ENCODE measurements at regions not wholly inside any gene's neighbourhood (a gene's known extent, or its start where the extent isn't known, plus 50 kb on each side); places are given as distances from the start of the nearest gene placed in this dataset.

- CTCF ChIA-PET: no interaction called here
- no peaks in the 10 kb centered on the region for H3K27me3 Mint-ChIP-seq
These were observed 61.7 kb upstream of the PPP2R2B start for GRCh38 chr5:146940295-146940694.

GRCh38 chr5:146944019-146944418 is 65.5 kb upstream of the PPP2R2B start:
- POLR2A ChIA-PET: no interaction called here
- CTCF ChIA-PET: interaction anchor here (0.6 kb wide), 1 partner anchor 837 kb away, joined by 4 read pairs; no protein-coding TSS in a partner anchor
- no peak overlapping the region for H3K27ac Mint-ChIP-seq
- peaks cover 6% of the 10 kb centered on the region for H3K4me1 Mint-ChIP-seq
- H3K36me3 Mint-ChIP-seq (ENCODE audit: low read depth): no peaks in the 10 kb centered on the region
- DNase-seq: no peak
- H3K27me3 Mint-ChIP-seq: peaks cover 3% of the 10 kb centered on the region
- no peaks in the 10 kb centered on the region for H3K9me3 Mint-ChIP-seq
- H3K4me3 Mint-ChIP-seq: no peak overlapping the region

More at GRCh38 chr5:146940295-146940694, 61.7 kb upstream of the PPP2R2B start:
- Mint-ChIP-seq H3K9me3 (no peaks in the 10 kb centered on the region), H3K4me1 (no peaks in the 10 kb centered on the region), H3K4me3 (no peak overlapping the region), H3K36me3 (ENCODE audit: low read depth) (no peaks in the 10 kb centered on the region), H3K27ac (no peak overlapping the region)
- POLR2A ChIA-PET: no interaction called here
- no peak for DNase-seq

- H3K4me3 Mint-ChIP-seq: no peak overlapping the region
- no peaks in the 10 kb centered on the region for H3K9me3 Mint-ChIP-seq
- peaks cover 3% of the 10 kb centered on the region for H3K27me3 Mint-ChIP-seq
- ChIA-PET CTCF (no interaction called here), POLR2A (no interaction called here)
- H3K27ac Mint-ChIP-seq: no peak overlapping the region
- DNase-seq: no peak
- H3K4me1 Mint-ChIP-seq: peaks cover 6% of the 10 kb centered on the region
- H3K36me3 Mint-ChIP-seq (ENCODE audit: low read depth): no peaks in the 10 kb centered on the region
These were observed 66.4 kb upstream of the PPP2R2B start for GRCh38 chr5:146944764-146945616.

- Mint-ChIP-seq H3K36me3 (ENCODE audit: low read depth) (no peaks in the 10 kb centered on the region), H3K4me1 (peaks cover 6% of the 10 kb centered on the region), H3K9me3 (no peaks in the 10 kb centered on the region), H3K27me3 (peaks cover 3% of the 10 kb centered on the region), H3K27ac (no peak overlapping the region), H3K4me3 (no peak overlapping the region)
- ChIA-PET POLR2A (no interaction called here), CTCF (no interaction called here)
- DNase-seq: no peak
These were observed 67.1 kb upstream of the PPP2R2B start for GRCh38 chr5:146945617-146946084.

GRCh38 chr5:146947181-146947941 is 68.8 kb upstream of the PPP2R2B start:
- POLR2A ChIA-PET: no interaction called here
- Mint-ChIP-seq H3K36me3 (ENCODE audit: low read depth) (no peaks in the 10 kb centered on the region), H3K4me3 (no peak overlapping the region), H3K27ac (no peak overlapping the region), H3K9me3 (no peaks in the 10 kb centered on the region), H3K4me1 (peaks cover 6% of the 10 kb centered on the region), H3K27me3 (peaks cover 3% of the 10 kb centered on the region)
- DNase-seq: peak; percentile 17
- CTCF ChIA-PET: no interaction called here

GRCh38 chr5:146948666-146949065 is 70.1 kb upstream of the PPP2R2B start:
- H3K27ac Mint-ChIP-seq: no peak overlapping the region
- no peaks in the 10 kb centered on the region for H3K36me3 Mint-ChIP-seq (ENCODE audit: low read depth)
- no peaks in the 10 kb centered on the region for H3K9me3 Mint-ChIP-seq
- no peak for DNase-seq
- peaks cover 3% of the 10 kb centered on the region for H3K27me3 Mint-ChIP-seq
- H3K4me1 Mint-ChIP-seq: peaks cover 6% of the 10 kb centered on the region
- ChIA-PET POLR2A (no interaction called here), CTCF (interaction anchor here (1.2 kb wide), 1 partner anchor 18 kb away, joined by 4 read pairs; no protein-coding TSS in a partner anchor)
- H3K4me3 Mint-ChIP-seq: no peak overlapping the region

GRCh38 chr5:146952168-146952567 is 73.6 kb upstream of the PPP2R2B start:
- CTCF ChIA-PET: interaction anchor here (1.0 kb wide), 1 partner anchor 156 kb away, joined by 3 read pairs; no protein-coding TSS in a partner anchor

GRCh38 chr5:146956217-146956616 is 77.7 kb upstream of the PPP2R2B start:
- no peaks in the 10 kb centered on the region for H3K9me3 Mint-ChIP-seq
- CTCF ChIA-PET: no interaction called here
- H3K27ac Mint-ChIP-seq: no peak overlapping the region
- DNase-seq: no peak
- H3K4me1 Mint-ChIP-seq: no peaks in the 10 kb centered on the region
- no peaks in the 10 kb centered on the region for H3K36me3 Mint-ChIP-seq (ENCODE audit: low read depth)
- H3K4me3 Mint-ChIP-seq: no peak overlapping the region
- POLR2A ChIA-PET: no interaction called here
- peaks cover 6% of the 10 kb centered on the region for H3K27me3 Mint-ChIP-seq

More at GRCh38 chr5:146952168-146952567, 73.6 kb upstream of the PPP2R2B start:
- POLR2A ChIA-PET: no interaction called here
- Mint-ChIP-seq H3K4me3 (no peak overlapping the region), H3K4me1 (peaks cover 6% of the 10 kb centered on the region), H3K27me3 (peaks cover 6% of the 10 kb centered on the region), H3K27ac (no peak overlapping the region), H3K9me3 (no peaks in the 10 kb centered on the region), H3K36me3 (ENCODE audit: low read depth) (no peaks in the 10 kb centered on the region)
- DNase-seq: no peak

GRCh38 chr5:146959360-146959759 is 80.8 kb upstream of the PPP2R2B start:
- no peaks in the 10 kb centered on the region for H3K9me3 Mint-ChIP-seq

GRCh38 chr5:146962801-146963355 is 84.3 kb upstream of the PPP2R2B start:
- H3K4me1 Mint-ChIP-seq: no peaks in the 10 kb centered on the region
- no peaks in the 10 kb centered on the region for H3K36me3 Mint-ChIP-seq (ENCODE audit: low read depth)
- H3K27ac Mint-ChIP-seq: no peak overlapping the region
- no peak for DNase-seq
- no peaks in the 10 kb centered on the region for H3K9me3 Mint-ChIP-seq
- POLR2A ChIA-PET: no interaction called here
- CTCF ChIA-PET: interaction anchor here (0.7 to 1.1 kb wide), 2 partner anchors 30 to 363 kb away, joined by 3 to 5 read pairs; no protein-coding TSS in a partner anchor
- peaks cover 3% of the 10 kb centered on the region for H3K27me3 Mint-ChIP-seq
- no peak overlapping the region for H3K4me3 Mint-ChIP-seq

More at GRCh38 chr5:146959360-146959759, 80.8 kb upstream of the PPP2R2B start:
- Mint-ChIP-seq H3K36me3 (ENCODE audit: low read depth) (no peaks in the 10 kb centered on the region), H3K4me3 (no peak overlapping the region), H3K4me1 (no peaks in the 10 kb centered on the region), H3K27ac (no peak overlapping the region), H3K27me3 (peaks cover 3% of the 10 kb centered on the region)
- CTCF ChIA-PET: interaction anchor here (1.4 kb wide), 1 partner anchor 229 kb away, joined by 3 read pairs; no protein-coding TSS in a partner anchor
- no peak for DNase-seq
- POLR2A ChIA-PET: no interaction called here

- Mint-ChIP-seq H3K9me3 (no peaks in the 10 kb centered on the region), H3K27ac (no peak overlapping the region), H3K4me1 (no peaks in the 10 kb centered on the region), H3K27me3 (no peaks in the 10 kb centered on the region), H3K36me3 (ENCODE audit: low read depth) (no peaks in the 10 kb centered on the region), H3K4me3 (no peak overlapping the region)
- DNase-seq: peak; percentile 72
- CTCF ChIA-PET: interaction anchor here (0.8 to 1.8 kb wide), 4 partner anchors 17 to 424 kb away, joined by 3 to 5 read pairs (median 4); no protein-coding TSS in a partner anchor
- POLR2A ChIA-PET: no interaction called here
These were observed 87.5 kb upstream of the PPP2R2B start for GRCh38 chr5:146965761-146966659.

- DNase-seq: no peak
- Mint-ChIP-seq H3K27me3 (peaks cover 2% of the 10 kb centered on the region), H3K36me3 (ENCODE audit: low read depth) (no peaks in the 10 kb centered on the region), H3K27ac (no peak overlapping the region), H3K9me3 (no peaks in the 10 kb centered on the region), H3K4me1 (no peaks in the 10 kb centered on the region), H3K4me3 (no peak overlapping the region)
- POLR2A ChIA-PET: no interaction called here
- CTCF ChIA-PET: interaction anchor here (1.2 kb wide), 1 partner anchor 432 kb away, joined by 4 read pairs; no protein-coding TSS in a partner anchor
These were observed 89.1 kb upstream of the PPP2R2B start for GRCh38 chr5:146967646-146968045.

Measured in activated CD4-positive, alpha-beta T cell treated with anti-CD3 and anti-CD28 coated beads, Interleukin-2, amount 10 ng/mL, durations not matched to agents 7 days and 5 days (primary cell).